PC-9 (cell line): ENCODE measurements at regions not wholly inside any gene's neighbourhood (a gene's known extent, or its start where the extent isn't known, plus 50 kb on each side); places are given as distances from the start of the nearest gene placed in this dataset.
"Not testable (repeated sequence)": the region's sequence is repeated elsewhere in the genome, so short reads cannot be mapped to it uniquely, and the experiment has no call there.

Experiments
- BruUV-seq: library from RNA; stranded (reverse); fragments of 400-500 nt; replicated peaks from 2 replicates; lab custom pipeline; 2021; lab: Mats Ljungman, UMichigan
- CTCF ChIA-PET: fragments of 300-600 bp; sonication (Branson Sonifier 250); formaldehyde crosslinking; loops from one replicate; lab custom pipeline; 2022; ENCODE audit warnings: antibody characterized with exemption; lab: Charles Lee
- POLR2A ChIA-PET: fragments of 300-600 bp; sonication (Branson Sonifier 250); formaldehyde crosslinking; loops from one replicate; lab custom pipeline; 2022; ENCODE audit warnings: antibody characterized with exemption; ENCODE audit not compliant: unreplicated experiment; lab: Charles Lee
- DNase-seq, 2 experiments: peaks; one replicate each; pipeline versions ENCODE4 v3.0.0 to v3.0.0-alpha.2; 2015 to 2022; ENCODE audit warnings: mixed read lengths in 1 of 2
- H2AFZ ChIP-seq: fragments of 200-600 bp; sonication (generic); 2 replicates; pipeline ENCODE4 v1.8.1; 2017; ENCODE audit warnings: antibody characterized with exemption
- H3F3A ChIP-seq: fragments of 200-600 bp; sonication (generic); 2 replicates; pipeline ENCODE4 v1.8.1; 2017; ENCODE audit warnings: antibody characterized with exemption, mild to moderate bottlenecking, low read depth; ENCODE audit not compliant: insufficient read depth
- H3K27ac ChIP-seq: fragments of 200-600 bp; sonication (generic); 2 replicates; pipeline ENCODE4 v1.6.1; 2016; ENCODE audit warnings: mixed run types
- H3K27me3 ChIP-seq: fragments of 200-600 bp; sonication (generic); 2 replicates; pipeline ENCODE4 v1.6.1; 2016; ENCODE audit warnings: low read depth, mixed run types; ENCODE audit not compliant: insufficient read depth
- H3K36me3 ChIP-seq: fragments of 200-600 bp; sonication (generic); 2 replicates; pipeline ENCODE4 v1.6.1; 2016; ENCODE audit warnings: low read depth, mixed run types
- H3K4me1 ChIP-seq: fragments of 200-600 bp; sonication (generic); replicated peaks from 2 replicates; pipeline ENCODE4 v1.6.1; 2016; ENCODE audit warnings: mixed run types; ENCODE audit not compliant: insufficient read depth
- H3K4me2 ChIP-seq: fragments of 200-600 bp; sonication (generic); 2 replicates; pipeline ENCODE4 v1.6.1; 2017; ENCODE audit warnings: mixed run types
- H3K4me3 ChIP-seq: fragments of 200-600 bp; sonication (generic); 2 replicates; pipeline ENCODE4 v1.6.1; 2016; ENCODE audit warnings: mixed run types
- H3K79me2 ChIP-seq: fragments of 200-600 bp; sonication (generic); 2 replicates; pipeline ENCODE4 v1.6.1; 2017; ENCODE audit warnings: low read depth, mixed run types
- H3K9me2 ChIP-seq: fragments of 200-600 bp; sonication (generic); 2 replicates; pipeline ENCODE4 v1.8.1; 2017; ENCODE audit warnings: mild to moderate bottlenecking; ENCODE audit not compliant: insufficient read depth
- H3K9me3 ChIP-seq: fragments of 200-600 bp; sonication (generic); 2 replicates; pipeline ENCODE4 v1.8.1; 2016; ENCODE audit warnings: low read depth; ENCODE audit not compliant: insufficient read depth
- H4K20me1 ChIP-seq: fragments of 200-600 bp; sonication (generic); 2 replicates; pipeline ENCODE4 v1.8.1; 2017; ENCODE audit not compliant: insufficient read depth
- EZH2 ChIP-seq: fragments of 200-600 bp; sonication (generic); IDR thresholded peaks from 2 replicates; pipeline ENCODE4 v1.8.0; 2017; ENCODE audit warnings: antibody characterized with exemption, low read depth
- intact Hi-C: fragments of 100-400 bp; cut with micrococcal nuclease; formaldehyde crosslinking; loops from one replicate; pipeline ENCODE4 v1.10.0; 2022; ENCODE audit not compliant: unreplicated experiment
- TF ChIP-seq, protein P1 (sequence below): fragments of 200-600 bp; sonication (generic); conservative IDR thresholded peaks from 2 replicates; pipeline ENCODE4 v1.6.1; 2017; ENCODE audit warnings: mixed run types, antibody characterized with exemption, mild to moderate bottlenecking, moderate library complexity

DNA sequence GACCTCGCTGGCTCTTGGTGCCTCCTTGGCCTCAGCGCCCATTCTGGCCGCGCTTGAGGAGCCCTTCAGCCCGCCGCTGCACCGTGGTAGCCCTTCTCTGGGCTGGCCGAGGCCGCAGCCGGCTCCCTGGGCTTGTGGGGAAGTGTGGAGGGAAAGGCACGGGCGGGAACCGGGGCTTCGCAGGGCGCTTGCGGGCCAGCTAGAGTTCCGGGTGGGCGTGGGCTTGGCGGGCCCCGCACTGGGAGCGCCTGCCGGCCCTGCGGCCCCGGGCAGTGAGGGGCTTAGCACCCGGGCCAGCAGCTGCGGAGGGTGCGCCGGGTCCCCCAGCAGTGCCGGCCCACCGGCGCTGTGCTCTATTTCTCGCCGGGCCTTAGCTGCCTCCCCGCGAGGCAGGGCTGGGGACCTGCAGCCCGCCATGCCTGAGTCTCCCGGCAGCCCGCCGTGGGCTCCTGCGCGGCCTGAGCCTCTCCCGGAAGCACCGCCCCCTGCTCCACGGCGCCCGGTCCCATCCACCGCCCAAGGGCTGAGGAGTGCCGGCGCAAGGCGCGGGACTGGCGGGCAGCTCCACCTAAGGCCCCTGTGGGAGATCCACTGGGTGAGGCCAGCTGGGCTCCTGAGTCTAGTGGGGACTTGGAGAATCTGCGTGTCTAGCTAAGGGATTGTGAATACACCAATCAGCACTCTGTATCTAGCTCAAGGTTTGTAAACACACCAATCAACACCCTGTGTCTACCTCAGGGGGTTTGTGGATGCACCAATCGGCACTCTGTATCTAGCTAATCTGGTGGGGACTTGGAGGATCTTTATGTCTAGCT is 141.1 kb downstream of the SLCO4C1 start:
- CTCF ChIA-PET = interaction anchor here (0.5 kb wide), 1 partner anchor 213 kb away, joined by 5 read pairs; no protein-coding TSS in a partner anchor
- H2AFZ ChIP-seq, H3K9me3 ChIP-seq, H3K4me2 ChIP-seq, POLR2A ChIA-PET, H4K20me1 ChIP-seq, H3F3A ChIP-seq, intact Hi-C loops, DNase-seq, H3K4me1 ChIP-seq, H3K36me3 ChIP-seq, H3K79me2 ChIP-seq, H3K27ac ChIP-seq, H3K27me3 ChIP-seq, BruUV-seq, H3K9me2 ChIP-seq, H3K4me3 ChIP-seq: not testable (repeated sequence)

DNA sequence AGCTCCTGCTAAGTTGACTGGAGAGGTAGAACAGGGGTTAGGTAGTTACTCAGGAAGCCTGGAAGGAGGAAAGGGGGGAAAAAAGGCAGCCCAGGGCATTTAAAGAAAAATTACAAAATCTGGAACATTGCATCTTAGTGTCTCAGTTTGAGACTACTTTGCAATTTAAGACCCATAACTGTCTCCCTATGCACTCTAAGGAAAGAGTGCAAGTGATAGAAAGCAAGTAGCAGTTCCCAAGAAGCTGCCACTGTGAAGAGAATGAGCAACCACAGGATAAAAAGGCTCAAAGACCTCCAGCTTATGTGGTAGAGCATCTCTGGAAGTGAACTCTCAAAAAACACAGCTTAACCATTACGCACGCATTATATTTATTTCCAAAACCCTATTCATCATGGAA is 141.8 kb downstream of the SLCO4C1 start:
- Histone ChIP-seq H3K9me2 (no peaks in the 10 kb centered on the region; the same call in 1 of the 2 replicates), H3K4me3 (no peak overlapping the region), H3K36me3 (no peaks in the 10 kb centered on the region), H3K27me3 (no peaks in the 10 kb centered on the region), H3K4me2 (no peak overlapping the region), H3K4me1 (no peaks in the 10 kb centered on the region), H3K27ac (no peak overlapping the region), H3K9me3 (no peaks in the 10 kb centered on the region), H2AFZ (no peak overlapping the region), H3F3A (no peaks in the 10 kb centered on the region), H3K79me2 (no peaks in the 10 kb centered on the region), H4K20me1 (no peaks in the 10 kb centered on the region)
- intact Hi-C loops = no loop called here
- ChIA-PET CTCF (interaction anchor here (0.5 kb wide), 1 partner anchor 212 kb away, joined by 5 read pairs; no protein-coding TSS in a partner anchor), POLR2A (no interaction called here)
- no peak for DNase-seq
- BruUV-seq = no TSS peak
- TF ChIP-seq, protein P1, sequence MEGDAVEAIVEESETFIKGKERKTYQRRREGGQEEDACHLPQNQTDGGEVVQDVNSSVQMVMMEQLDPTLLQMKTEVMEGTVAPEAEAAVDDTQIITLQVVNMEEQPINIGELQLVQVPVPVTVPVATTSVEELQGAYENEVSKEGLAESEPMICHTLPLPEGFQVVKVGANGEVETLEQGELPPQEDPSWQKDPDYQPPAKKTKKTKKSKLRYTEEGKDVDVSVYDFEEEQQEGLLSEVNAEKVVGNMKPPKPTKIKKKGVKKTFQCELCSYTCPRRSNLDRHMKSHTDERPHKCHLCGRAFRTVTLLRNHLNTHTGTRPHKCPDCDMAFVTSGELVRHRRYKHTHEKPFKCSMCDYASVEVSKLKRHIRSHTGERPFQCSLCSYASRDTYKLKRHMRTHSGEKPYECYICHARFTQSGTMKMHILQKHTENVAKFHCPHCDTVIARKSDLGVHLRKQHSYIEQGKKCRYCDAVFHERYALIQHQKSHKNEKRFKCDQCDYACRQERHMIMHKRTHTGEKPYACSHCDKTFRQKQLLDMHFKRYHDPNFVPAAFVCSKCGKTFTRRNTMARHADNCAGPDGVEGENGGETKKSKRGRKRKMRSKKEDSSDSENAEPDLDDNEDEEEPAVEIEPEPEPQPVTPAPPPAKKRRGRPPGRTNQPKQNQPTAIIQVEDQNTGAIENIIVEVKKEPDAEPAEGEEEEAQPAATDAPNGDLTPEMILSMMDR = no peak
- no peak for TF ChIP-seq EZH2

DNA sequence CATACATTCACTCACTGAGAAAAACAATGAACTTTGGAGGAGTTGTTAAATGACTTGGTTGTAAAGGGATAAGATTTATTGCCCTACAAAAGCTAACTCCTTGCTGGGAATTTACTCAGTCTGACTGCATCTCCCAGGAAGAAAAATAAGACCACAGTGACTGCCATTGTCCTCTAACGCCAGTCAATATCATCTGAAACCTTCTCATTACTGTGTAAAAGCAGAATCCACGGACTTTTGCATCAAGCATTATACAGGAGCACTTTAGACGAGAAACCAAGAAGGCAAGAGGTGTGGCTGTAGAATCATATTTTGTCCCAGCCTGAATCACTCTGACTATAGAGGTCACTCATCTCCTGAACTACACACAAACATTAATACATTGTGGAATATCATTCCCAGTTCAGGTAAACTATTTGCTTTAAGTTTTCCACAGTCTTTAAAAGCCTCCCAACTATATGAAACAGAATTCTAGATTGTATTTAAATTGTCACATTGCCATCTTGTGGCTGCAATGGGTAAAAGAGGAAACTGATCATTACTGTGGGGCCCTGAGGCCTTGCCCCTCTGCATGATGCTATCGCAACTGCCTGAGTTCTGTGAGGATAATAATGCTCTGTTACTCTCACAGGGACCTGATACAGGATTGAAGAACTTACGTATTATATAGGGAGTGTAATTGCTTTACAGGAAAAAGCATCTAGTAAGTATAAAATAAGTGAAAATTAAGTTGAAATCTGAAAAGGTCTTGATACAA is 142.9 kb downstream of the SLCO4C1 start:
- Histone ChIP-seq H3K27ac (no peak overlapping the region), H3K79me2 (no peaks in the 10 kb centered on the region), H3F3A (no peaks in the 10 kb centered on the region), H3K4me2 (no peak overlapping the region), H2AFZ (no peak overlapping the region), H3K36me3 (no peaks in the 10 kb centered on the region), H3K4me3 (no peak overlapping the region), H3K9me3 (no peaks in the 10 kb centered on the region), H3K4me1 (no peaks in the 10 kb centered on the region), H4K20me1 (no peaks in the 10 kb centered on the region), H3K27me3 (no peaks in the 10 kb centered on the region), H3K9me2 (no peaks in the 10 kb centered on the region; the same call in 1 of the 2 replicates)
- TF ChIP-seq EZH2 = no peak
- TF ChIP-seq, protein P1 = peak; percentile 62
- CTCF ChIA-PET = no interaction called here
- no peak for DNase-seq
- BruUV-seq = no TSS peak
- POLR2A ChIA-PET = no interaction called here
- intact Hi-C loops = loop anchor here (1.0 kb wide), 1 partner anchor 211 kb away; no protein-coding TSS in a partner anchor
